ENCODE measurements at regions not wholly inside any gene's neighbourhood (a gene's known extent, or its start where the extent isn't known, plus 50 kb on each side); places are given as distances from the start of the nearest gene placed in this dataset.
"Not testable (repeated sequence)": the region's sequence is repeated elsewhere in the genome, so short reads cannot be mapped to it uniquely, and the experiment has no call there.

DNA sequence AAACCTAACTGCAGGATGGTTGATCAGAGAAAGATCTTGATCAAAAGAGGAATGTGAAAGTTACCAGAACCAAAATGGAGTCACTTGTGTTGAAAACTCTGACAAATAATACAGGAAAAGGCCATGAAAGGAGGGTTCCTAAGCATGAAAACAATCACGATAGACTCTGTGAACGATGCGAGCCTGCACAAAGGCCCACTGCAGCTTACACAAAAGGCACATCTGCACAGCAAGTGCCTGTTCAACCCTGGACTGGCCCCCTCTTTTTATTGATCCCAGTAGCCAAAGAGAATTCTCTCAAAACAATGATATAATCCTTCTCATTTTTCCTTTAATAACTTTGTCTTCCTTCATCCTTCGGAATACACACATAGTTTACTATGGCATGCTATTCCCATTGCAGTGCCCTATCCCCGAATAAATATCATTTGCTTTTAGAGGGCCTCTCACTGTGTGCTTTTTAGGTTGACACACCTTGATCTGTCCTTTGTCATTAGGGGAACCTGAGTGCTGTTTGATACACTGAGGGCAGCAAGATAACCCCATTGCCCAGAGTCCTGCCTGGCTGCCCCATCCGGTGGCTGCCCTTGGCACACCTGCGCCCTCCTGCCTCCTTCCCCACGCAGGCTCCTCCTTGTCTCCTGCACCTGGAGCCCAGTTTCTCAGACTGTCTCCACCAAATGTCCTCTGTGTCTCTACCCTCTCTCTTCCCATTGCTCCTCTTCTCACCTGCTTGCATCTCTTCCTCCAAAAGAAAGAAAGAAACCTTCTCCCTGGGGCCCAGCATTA, 98.3 kb upstream of the FRMD1 start:
- no peak for DNase-seq (ENCODE audit: low read depth)

- DNase-seq (ENCODE audit: low read depth): no peak
Observed at GRCh38 chr6:168171673-168172353, 92.8 kb upstream of the FRMD1 start.

DNA sequence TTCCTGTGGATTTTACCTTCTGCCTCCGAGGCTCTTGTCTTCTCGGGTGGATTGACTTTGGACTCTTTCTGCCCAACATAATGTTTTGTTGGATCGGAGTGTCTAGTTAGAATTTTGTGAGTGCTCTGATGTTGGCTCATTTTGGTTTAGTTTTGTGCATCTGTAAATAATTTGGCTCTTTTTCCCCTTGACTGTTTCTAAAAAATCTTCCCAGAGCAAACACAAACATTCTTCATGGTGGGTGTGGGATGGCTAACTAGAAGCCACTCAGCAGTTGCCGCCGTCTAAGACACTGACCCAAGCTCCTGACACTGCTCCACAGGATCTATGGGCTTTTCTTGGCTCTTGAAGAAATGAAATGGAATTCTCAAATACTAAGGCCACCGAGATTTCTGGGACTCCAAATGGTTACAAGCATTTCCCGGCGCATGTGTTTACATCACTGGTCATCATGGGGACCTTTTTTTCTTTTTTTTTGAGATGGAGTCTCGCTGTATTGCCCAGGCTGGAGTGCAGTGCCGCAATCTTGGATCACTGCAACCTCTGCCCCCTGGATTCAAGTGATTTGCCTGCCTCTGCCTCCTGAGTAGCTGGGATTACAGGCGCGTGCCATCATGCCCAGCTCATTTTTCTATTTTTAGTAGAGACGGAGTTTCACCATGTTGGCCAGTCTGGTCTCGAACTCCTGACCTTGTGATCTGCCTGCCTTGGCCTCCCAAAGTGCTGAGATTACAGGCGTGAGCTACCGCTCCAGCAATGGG, 92.0 kb upstream of the FRMD1 start:
- no peak for DNase-seq (ENCODE audit: low read depth)

DNA sequence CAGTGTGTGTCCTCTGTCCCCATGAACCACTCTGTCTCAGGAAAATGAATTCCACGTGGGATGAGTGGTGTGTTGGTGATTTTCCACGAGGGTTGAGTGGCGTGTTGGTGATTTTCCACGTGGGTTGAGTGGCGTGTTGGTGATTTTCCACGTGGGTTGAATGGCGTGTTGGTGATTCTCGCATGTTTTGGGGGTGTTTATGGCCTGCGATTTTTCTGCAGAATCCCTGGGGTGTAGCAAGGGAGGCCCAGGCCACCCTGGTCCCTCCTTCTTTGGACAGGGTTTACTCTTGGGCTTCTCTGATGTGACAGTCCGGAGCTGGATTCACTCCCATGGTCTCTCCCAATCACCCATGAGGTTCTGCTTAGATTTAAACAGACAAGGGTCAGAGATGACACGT, 90.6 kb upstream of the FRMD1 start:
- no peak for DNase-seq (ENCODE audit: low read depth)

GRCh38 chr6:168168936-168169335, 89.9 kb upstream of the FRMD1 start:
- not testable (repeated sequence) for DNase-seq (ENCODE audit: low read depth)

DNA sequence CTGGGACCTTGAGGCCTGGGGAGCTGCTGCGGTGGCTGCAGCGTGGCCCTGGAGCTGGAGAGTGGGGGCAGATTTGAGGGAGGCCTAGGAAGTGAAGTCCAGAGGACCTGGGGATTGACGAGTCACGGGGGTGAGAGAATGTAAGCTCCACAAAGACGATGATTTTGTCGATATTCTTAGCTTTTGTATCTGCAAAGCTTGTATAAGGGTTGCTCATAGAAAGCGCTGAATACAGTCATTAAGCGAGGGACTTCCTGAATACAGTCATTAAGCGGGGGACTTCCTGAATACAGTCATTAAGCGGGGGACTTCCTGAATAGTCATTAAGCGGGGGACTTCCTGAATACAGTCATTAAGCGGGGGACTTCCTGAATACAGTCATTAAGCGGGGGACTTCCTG, 89.3 kb upstream of the FRMD1 start:
- DNase-seq (ENCODE audit: low read depth): not testable (repeated sequence)

DNA sequence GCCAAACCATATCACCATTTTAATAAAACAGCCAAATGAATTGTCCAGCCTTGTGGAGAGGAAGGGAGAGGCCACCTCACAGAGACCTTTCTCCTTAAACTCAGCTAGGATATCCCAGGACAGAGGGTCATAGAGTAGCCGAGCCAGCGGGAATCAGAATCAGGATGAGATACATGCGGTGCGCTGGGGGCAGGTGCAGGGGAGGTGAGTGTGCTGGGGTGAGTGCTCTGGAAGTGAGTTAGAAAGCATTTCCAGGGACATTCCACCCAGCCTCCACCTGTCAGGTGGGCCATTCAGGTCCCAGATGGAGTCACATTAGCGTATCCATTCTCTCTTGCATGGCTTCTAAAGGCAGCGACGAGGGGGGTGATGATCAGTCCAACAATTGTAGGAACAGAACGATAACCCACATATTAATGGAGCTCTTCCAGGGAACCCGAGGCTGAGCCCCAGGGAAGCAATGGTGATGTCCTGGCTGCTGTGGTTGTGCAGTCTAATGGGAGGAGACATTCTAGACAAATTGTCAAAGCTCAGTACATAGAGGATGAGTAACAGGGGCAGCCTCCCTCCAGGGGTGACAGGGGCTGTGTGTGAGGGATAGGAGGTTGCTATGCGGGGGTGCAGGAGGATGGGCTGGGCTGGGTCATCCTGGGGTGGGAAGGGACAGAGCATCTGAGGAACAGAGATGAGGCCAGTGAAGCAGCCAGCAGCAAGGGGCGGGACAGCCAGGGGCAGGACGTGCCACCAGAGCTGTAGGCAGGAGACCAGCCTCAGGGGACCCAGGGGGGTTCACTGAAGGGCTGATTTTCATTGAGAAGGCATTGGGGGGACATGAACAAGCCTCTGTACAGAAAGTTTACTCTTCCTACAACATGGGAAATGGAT, 88.7 kb upstream of the FRMD1 start:
- DNase-seq (ENCODE audit: low read depth): no peak

- no peak for DNase-seq (ENCODE audit: low read depth)
Observed at GRCh38 chr6:168166627-168167026, 87.6 kb upstream of the FRMD1 start.

GRCh38 chr6:168165891-168166290, 86.9 kb upstream of the FRMD1 start:
- DNase-seq (ENCODE audit: low read depth): no peak

DNA sequence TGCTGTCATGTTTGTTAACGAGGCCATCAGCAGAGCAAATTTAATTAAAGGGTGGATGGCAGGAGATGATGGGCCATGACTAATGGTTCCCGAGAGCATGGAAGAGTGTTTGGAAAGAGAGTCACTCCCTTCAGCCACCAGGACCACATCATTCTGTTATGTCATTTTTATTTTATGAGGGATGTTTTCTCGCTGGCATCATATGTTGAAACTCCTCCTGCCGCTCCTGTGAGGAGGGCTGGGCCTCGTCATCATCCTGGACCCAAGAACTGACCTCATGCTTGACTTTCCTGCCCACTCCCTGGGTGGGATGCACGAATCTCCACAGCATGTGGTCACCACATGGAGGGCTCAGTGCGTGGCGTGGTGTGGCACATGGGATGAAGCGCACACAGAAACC, 86.4 kb upstream of the FRMD1 start:
- peak; percentile 14 for DNase-seq (ENCODE audit: low read depth)

- no peak for DNase-seq (ENCODE audit: low read depth)
Observed at GRCh38 chr6:168164462-168165061, 85.5 kb upstream of the FRMD1 start.

DNA sequence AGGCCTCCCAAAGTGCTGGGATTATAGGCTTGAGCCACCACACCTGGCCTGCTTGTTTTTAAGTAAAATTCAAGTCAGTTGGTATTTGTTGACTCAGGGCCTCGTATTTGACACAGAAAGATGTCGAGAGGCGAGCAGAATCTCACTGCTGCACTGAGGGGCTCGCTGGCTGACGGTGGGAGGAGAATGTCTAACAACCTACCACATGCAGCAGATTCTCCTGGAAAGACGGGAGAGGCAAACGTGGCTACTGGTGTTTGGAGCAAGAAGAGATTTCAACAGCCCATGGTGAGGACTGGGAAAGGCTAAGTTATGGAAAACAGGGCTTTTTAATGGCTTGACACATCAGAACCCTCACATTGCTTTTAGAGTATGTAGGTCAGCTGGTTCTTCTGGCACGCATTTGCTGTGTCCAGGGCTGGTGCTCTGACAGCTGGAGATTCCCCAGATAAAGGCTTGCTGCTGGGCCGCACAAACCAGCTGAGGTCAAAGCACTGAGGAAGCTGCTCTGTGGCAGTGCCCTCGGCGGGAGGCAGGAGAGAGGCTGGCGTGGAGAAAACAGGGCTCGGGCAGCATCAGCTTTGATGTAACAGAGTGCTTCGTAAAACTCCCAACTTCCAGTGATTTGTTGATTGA, 84.2 kb upstream of the FRMD1 start:
- peak; percentile 73 for DNase-seq (ENCODE audit: low read depth)

DNA sequence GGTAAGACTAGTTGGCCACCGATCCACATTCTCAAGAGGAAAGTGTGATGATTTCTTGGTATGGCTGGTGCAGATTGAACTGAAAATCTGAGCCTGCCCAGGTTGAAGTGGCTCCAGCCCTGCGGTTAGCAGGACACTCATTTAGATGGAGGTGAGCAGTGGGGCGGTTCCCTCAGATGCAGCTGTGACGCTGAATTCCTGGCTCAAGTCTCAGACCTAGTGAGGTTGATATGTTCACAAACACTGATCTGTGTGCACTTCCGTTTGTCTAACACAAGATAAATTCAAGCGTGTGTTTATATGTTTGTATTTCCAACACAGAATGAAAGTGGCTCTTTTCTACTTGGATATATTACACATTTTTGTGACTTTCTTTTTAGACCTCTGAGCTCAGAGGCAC, 83.4 kb upstream of the FRMD1 start:
- no peak for DNase-seq (ENCODE audit: low read depth)

- no peak for DNase-seq (ENCODE audit: low read depth)
Observed at GRCh38 chr6:168161371-168161750, 82.3 kb upstream of the FRMD1 start.

DNA sequence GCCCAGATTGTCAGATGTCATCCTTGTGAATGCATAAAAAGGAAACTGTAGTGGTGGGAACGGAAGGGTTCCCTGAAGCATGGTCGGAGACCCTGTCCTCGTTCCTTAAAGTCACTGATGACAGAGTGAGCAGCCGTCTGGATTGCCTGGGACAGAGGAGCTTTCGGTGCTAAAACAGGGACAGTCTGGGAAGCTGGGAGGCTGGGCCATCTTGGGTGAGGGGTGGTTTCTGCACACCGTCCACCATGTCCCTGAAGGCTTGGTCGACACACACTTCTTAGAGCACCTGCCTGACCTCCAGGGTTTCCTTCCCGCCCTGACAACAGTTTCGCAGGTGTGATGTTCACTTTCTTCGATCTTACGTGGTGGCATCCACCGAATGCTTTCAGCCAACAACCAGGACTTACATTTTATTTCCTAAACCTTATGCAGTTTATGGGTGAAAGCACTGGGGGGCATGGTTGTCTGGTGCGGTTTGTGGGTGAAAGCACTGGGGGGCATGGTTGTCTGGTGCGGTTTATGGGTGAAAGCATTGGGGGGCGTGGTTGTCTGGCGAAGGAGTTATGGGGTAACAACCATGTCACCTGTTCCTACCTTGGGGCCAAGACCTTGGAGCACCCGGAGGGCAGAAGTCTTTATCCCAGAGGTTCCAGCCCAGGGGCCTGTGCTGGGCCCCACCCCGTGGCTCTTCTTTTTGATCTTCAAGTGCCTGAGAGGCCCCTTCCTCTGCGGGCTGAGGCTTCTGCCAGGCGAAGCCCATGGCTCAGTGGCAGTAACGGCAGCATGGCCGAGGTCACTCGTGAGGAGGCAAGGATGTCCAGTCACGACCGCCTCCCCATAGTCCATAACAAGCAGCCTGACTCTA, 81.7 kb upstream of the FRMD1 start:
- DNase-seq (ENCODE audit: low read depth): no peak

GRCh38 chr6:168159506-168159905, 80.5 kb upstream of the FRMD1 start:
- no peak for DNase-seq (ENCODE audit: low read depth)

DNA sequence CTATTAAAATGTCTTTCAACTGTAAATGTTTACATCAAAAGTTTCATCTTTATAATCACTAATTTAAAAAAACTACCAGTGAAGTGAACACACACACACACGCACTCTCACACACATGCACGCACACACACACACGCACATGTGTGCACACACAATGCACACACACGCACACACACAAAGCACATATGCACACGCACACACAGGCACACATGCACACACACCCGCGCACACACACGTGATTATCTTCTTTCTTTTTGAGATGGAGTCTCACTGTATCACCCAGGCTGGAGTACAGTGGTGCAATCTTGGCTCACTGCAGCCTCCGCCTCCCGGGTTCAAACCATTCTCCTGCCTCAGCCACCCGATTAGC, 80.0 kb upstream of the FRMD1 start:
- no peak for DNase-seq (ENCODE audit: low read depth)

- DNase-seq (ENCODE audit: low read depth): no peak
Observed at GRCh38 chr6:168158213-168158979, 79.4 kb upstream of the FRMD1 start.
